DMS114 treated with DMSO at 0.1 percent for 48 hours (cell line): ENCODE measurements at regions not wholly inside any gene's neighbourhood (a gene's known extent, or its start where the extent isn't known, plus 50 kb on each side); places are given as distances from the start of the nearest gene placed in this dataset.

Experiments used
- DNase-seq: peaks from one replicate; lab custom pipeline; 2025; ENCODE audit not compliant: unreplicated experiment; lab: John Stamatoyannopoulos, UW

DNA sequence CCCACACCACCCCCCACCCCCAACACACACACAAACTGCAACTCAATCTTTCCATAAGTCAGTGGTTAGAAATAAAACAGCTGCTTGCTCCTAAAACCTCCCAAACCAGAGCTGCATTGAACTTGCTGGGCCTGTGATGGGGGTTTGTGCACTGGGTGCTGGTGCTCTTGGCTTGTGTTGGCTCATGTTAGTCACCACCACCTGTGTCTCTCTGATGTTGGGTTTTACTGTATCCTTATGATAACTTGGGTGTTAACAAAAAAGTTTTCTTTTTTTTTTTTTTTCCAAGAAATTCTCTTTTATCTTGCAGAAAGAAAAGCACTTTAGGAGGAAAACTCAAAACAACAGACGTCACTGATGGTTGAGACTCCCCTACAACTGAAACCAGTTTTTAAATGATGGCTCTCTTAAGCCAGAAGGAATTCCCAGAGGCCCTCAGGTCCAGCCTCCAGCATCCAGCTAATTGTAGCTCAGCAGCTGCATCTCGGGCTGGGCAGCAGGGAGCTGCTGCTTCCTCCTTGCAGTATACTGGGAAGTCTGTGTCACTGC lies 79.9 kb upstream of the DRD2 start:
- DNase-seq, result no peak

DNA sequence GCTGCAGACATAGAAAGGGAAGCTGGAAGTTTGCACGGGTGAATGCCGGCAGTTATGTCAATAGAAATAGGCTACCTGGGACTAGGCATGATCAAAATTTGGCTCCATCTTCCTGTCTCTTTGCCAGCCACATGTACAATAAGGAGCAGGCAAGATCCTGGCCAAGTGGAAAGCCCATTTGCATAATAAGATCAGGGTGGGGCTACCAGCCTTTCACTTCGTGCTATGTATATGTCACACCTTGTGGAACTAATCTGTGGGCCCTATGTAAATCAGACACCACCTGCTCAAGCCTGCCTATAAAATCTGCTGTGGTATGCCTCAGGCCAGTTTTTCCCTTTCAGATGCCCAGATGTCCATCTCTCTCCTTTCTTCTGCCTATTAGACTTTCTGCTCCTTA lies 79.3 kb upstream of the DRD2 start:
- DNase-seq, result no peak

DNA sequence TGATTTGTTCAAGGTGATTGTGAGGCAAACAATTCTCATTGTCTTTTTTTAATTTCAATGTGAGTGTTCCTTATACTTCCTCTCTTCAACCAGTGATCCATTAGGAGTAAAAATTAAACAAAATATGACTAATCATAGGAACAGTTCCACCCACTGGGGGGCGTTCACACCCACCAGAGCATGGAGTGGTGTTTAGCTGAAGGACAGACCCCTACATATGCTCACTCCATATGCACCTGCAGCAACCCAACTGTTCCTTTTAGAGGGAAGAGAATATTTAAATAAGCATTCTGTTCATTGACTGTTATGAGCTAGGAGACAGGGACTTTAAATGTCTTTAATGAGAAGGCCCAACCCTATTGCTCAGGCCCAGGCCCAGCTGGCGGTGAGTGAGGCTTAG lies 78.7 kb upstream of the DRD2 start:
- no peak for DNase-seq

DNA sequence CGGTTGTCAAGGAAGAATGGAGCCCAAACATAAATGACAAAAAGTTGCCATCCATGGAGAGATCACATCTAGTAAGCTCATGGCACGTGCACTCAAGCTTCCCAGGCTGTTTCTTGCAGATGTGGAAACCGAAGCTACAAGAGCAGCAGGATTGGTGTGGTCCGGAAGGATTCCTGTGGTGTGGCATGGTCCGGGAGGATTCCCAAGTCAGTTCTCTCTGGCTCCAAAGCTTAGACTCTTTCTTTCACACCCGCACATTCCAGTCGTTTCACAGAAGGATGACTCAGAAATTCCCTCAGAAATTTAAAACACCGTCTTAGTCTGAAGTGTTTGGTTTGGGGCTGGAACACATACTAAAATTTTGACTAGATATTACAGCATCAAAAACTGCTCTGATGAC lies 78.0 kb upstream of the DRD2 start:
- DNase-seq, result no peak

DNA sequence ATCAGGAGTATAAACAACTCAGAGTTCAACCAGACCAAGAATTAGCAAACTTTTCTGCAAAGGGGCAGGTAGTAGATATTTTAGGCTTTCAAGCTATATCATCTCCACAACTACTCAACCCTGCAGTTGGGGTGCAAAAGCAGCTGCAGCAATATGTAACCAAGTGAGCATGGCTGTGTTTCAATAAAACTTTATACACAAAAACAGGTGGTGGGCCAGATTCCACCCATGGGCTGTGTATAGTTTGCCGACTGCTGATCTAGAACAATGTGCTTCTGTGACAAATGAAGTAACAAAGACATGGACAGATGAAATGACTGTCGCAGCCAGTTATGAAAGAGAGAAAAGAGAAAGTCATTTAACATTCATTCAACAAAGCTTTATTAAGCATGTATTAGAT lies 77.1 kb upstream of the DRD2 start:
- DNase-seq, result no peak

DNA sequence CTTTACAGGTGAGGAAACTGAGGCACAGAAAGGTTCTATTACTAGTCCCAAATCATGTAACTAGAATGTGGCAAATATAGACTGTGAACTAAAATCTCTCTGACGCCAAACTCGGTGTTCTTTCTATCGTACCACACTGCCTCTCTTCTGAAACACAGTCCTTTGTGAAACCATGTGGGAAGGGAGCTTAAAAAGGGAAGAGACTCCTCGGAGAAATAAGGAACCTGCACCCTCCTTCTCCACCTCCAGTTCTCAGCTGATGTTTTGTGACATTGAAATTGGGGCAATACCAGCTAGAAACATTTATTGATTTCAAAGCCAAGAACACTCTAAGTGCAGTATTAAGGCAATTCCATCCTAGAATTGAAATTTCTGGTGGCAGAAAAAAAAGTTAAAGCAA lies 76.4 kb upstream of the DRD2 start:
- no peak for DNase-seq

DNA sequence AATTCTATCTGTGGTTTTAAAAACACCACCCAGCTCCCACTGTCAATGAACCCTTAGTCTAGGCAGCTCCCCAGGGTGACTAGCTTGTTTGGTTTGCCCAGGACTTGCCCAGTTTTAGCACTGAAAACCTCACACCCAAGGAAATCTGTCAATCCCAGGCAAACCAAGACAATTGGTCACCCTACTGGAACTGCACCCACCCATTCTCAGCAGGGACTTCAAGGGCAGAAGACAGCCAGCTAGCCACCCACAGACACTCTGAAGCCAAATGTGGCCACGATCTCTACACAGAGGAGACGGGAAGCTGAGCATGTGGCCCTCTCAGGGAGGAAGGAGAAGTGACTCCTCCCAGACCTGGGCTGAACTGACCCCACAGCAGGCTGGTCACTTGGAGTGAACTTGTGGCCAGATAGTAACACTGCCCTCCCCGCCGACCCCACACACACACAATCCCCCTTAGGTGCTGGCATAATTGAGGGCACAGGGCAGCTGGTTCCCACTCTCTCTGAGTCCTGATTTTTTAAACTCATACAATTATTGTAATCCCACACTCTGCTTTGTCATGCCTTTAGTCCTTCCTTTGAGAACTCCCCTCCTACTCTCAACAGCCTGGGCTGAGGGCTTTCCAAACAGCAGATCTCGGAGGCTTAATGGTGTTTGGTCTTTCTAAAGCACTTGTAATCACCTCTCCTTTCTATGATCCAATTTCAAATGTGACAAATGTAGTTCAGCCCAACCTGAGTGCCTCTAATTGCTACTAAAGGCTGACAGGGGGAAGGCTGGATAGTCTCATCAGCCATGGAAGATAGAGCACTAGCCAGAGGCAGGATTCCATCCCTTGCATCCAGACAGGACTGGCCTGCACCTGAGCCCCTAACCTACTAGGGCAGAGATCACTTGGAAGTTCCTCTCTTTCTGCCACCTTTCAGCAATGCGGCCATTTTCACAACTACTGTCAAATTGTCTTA lies 74.7 kb upstream of the DRD2 start:
- DNase-seq, result no peak

DNA sequence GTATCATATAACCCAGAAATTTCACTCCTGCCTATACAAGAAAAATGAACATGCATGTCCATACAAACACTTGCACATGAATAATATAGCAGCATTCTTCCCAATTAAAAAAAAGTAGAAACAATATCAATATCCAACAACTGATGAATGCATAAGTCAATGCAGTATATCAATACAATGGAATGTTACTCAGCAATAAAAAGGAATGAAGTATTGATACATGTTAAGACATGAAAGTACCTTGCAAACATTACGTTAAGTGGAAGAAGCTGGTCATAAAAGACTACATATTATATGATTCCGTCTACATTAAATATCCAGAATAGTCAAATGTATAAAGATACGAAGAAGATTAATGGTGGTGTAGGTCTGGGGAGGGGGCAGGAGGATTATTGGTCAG lies 73.9 kb upstream of the DRD2 start:
- no peak for DNase-seq

DNA sequence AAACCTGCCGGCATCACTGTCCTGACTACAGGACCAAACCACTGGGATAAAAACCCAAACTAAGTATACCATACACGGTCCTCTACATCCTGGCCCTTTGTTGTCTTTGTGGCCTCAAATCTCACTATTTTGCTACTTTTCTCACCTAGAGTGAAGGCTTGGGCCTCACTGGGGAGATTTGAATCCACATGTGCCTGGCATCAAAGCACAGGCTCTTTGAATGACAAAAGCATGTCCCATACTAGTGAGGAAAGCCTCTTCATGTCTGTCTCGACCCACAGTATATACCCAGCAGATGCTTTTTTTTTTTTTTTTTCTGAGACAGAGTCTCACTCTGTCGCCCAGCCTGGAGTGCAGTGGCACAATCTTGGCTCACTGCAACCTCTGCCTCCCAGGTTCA lies 72.5 kb upstream of the DRD2 start:
- no peak for DNase-seq

DNA sequence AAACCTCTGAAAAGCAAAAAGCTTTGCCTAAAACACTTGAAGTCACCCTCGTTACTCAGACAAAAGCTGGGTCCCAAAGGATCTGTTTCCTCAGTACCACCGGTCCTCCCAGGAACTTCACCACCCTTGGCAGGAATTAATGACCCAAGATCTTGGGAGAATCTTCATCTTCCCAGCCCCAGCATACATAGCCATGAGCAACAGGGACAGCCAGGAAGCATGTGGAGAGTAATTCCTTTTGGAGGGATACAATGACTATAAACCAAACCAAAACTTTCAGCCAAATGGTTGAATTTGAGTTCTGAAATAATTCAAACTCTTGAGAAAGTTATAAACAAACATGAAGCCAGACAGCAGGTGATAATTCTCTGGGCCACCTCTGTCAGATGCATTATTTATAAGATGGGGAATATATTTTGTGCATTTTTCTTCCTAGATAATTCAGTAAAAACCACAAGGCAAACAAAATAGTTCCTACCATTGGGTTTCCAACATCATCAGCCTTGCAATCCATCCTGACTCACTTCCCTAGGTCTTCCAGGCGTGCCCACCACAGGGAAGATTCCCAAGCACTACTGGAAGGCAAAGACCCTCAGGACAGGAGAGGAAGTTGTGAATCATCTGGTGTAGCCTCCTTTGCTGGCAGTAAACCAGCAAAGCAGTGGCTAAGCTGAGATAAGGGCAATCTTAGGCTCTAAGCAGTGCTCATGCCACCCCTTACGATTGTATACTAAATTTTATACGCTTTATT lies 71.7 kb upstream of the DRD2 start:
- no peak for DNase-seq

DNA sequence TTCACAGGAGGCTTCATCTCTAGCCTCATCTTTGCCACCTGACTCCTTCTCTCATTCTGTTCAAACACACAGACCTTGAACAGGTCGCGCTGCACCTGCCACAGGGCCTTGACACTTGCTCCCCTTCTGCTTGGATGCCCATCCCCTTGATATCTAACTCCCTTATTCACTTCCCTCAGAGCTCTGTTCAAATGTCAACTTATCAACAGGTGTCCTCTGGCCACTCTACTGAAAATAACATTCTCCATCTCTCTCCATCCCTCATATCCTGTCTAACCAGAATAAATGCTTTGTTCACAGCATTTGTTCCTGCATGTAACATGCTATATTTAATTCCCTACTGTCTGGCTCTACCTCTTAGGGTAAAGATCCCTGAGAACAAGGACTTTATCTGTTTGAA lies 67.2 kb upstream of the DRD2 start:
- DNase-seq, result no peak

DNA sequence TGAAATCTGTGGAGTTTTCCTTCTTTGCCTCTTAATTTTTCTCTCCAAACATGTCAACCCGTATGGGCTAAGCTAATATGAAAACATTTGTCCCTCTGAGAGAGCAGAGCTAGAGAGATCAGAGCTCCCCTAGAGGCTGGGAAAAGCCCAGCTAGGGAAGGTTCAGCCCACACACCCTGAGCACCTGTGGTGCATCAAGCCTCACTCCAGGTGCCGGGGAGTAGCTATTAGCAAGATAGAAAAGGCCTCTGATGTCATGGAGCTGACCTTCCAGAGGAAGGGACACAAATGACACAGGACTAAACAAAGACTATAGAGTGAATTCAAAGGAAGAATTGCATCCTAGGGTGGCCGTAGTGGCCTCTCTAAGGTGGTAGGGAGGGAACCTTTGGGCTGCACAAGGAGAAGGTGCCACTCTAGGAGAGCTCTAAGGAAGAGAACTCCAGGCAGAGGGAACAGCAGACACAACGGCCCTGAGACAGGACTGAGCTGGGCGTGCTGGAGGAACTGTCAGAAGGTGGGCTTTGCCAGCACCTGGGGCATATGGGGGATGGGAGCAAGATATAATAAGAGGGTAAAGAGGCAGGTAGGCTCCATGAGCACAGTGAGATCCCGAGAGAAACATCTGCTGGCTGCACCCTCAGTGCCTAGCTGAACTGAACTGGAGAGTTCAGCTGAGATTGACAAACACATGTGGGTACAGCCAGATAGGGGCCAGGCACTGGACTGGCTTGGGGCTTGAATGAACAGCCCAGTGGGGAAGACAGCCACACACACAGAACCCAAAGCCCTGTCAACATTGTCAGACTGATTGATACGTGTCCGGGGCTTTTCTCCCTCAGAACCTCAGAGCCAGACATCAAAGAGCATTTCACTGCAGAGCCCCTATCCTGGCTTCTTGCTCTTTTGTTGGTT lies 65.5 kb upstream of the DRD2 start:
- DNase-seq, result no peak

DNA sequence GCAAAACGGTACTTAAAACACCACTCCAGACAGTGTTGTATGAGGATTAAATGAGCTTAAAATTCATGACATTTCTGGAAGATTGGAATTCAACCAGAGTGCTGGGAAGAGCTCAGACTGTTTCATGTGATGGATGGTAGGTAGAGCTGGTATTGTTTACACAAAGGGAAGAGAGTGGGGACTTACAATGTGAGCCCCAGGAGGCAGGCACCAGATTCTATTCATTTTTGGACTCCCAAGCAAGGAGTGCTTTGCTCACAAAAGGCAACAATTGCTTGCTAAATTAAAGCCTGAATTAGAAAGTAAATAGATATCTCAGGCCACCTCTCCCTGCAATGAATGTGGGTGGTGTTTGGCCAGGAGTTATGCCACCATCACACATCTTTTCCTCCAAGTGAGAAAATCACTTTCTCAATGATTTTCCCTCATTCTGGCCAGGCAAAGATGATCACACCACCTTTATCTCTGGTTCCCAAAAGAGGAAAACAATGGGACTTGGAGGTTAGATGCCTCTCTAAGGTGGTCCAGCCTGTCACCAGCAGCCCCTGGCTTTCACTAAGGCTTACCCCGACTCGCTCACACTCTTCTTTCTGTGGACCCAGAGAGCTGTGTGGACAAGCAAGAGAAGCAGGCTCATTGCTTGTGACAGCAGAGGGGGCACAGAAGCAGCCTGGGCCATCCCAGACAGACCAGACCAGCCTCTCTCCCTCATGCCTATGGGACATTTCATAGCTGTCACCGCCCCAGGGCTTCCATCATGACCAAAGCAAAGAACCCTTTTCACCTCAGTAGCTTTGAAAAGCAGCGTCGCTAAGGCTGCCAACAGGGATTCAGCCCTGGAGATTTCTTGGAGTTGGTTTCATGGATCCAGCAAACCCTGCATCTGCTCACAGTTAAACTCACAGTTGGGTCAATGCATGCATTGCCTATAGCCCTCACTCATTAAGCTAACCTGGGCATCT lies 63.5 kb upstream of the DRD2 start:
- DNase-seq, result no peak

DNA sequence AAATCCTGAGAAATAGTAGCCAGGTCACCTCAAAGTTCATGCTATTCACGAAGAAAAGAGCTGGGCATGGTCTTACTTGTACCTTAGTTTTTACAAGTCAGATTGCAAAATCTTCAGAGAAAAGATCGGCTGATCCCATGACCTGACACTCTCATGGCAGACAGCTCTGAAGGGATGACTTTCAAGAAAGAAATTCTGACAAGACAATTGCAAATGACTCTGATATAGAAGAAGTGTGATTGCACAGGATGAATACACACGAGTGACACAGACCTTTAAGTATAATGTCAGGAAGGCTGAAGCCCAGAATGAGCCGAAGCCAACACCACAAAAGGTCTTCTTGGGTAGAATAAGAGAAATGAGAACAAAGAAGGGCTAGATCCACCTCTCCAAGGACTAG lies 59.4 kb upstream of the DRD2 start:
- DNase-seq, result no peak

DNA sequence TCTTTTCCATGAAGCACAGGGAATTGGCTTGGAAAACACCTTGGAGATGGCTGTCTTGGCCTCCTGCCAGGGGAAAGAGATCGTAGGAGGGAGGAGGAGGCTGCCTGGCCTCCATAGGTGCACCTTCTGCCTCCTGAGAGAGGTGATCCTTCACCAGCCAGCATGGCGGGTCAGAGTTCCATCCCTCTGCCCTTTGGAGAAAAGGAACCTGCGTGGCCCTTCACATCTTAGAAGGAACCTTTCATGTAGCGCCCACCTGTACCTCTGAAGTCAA lies 58.2 kb upstream of the DRD2 start:
- DNase-seq, result no peak

DNA sequence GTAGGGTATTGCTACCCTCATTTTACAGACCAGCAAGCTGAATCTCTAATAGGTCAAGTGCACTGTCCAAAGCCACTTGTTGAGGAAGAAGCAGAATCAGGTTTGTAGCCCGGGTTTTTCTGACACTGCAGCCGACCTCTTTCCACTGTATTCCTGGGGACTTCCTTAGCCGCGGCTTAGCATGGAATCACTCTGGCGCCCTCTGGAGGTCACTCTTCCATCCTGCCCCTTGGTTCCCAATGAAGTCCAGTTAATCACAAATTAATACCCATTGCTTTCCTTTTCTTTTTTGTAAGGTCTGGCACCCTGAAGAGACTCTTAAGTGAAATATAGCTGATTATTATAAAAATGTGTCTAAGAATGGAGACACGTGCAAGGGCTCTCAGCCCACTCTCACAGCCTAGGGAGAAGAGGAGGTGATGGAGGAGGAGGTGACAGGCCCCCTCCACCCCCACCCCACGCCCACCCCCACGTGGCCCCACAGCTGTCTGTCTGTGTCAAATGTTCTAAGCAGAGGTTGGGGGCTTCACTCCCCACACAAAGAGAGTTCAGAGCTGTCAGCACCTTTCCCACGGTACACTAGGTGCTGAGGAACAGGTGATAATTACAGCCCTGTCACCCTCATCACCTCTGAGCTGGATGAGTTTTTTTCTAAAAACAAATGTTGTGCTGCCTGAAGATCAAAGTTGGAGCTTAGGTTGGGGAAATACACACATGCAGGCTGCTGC lies 57.7 kb upstream of the DRD2 start:
- DNase-seq, result peak; percentile 36

DNA sequence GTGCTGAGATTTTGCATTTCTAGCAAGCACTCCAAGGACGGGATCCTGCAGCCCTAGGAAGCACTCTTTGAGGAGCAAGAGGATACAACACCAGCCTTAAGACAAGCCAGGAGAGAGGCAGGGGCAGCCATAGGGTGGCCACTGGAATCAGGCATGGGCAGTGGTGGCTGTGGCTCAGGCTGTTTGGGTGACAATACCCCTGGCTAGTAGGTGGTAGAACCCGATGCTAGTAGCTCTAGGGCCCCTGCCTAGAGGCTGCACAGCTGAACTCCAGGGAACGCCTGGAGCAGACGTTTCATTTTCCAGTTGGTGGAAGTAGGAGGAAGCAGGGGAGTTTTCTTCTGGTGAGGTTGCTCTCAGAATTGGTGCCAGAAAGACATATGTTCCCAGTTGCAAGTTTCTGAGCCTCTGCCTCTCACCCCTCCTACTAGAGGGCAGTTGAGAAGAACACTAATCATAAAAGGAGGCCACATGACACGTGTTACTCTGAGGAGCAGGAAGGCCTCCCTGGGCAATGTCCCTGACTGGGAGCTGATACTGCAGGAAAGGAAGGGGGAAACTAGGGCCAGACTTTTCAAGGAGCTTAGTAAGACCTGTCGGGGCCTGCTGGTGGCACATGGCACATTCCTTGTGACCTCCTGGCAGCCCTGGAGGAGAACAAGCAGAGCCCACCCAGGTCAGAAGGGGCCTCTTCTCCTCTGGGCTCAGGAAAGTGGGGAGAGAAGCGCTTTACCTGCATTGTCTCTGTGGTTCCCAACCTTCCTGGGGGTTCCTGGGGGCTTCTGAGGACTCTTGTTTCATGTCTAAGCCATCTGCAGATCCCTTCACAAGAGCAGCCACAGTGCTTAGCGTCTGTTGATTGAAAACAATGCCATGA lies 56.6 kb upstream of the DRD2 start:
- DNase-seq, result no peak

DNA sequence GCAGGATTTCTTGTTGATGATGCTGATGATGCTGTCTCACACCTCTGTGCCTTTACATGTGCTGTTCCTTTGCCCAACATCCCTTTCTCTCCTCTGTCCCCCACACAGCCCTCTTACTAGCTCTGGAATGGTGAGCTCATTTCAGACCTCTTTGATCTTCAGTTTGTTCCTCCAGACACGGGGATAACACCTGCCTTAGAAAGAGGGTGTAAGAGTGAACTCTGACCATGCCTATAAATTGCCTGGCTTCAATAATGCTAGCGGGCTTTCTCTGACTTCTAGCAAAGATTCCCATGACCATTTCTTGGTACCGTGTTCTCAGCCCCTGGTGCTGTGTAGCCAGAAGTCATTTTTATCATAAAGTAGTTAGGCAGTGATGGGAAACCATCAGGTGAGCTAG lies 55.9 kb upstream of the DRD2 start:
- DNase-seq, result no peak

DNA sequence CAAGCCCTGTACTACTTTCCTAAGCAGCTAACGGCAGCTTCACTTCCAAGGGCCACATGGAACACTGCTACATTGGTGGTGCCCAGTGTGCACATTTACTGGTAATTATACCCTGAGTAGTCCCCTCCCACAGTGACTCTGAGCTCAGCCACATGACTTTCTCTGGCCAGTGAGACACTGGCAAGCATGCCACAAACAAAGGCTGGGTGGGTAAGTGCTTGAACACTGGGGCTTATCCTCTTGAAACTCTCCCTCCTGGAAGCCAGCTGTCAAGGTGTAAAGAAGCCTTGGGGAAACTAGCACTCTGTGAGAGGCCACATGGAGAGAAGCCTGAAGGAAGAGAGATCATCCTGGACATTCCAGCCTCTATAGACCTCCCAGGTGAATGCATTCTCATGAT lies 54.4 kb upstream of the DRD2 start:
- DNase-seq, result no peak
